PC-9 (cell line): ENCODE measurements at regions not wholly inside any gene's neighbourhood (a gene's known extent, or its start where the extent isn't known, plus 50 kb on each side); places are given as distances from the start of the nearest gene placed in this dataset.

Experiments used
- CTCF ChIP-seq: fragments of 200-600 bp; sonication (generic); conservative IDR thresholded peaks from 2 replicates; pipeline ENCODE4 v1.6.1; 2017; ENCODE audit warnings: mixed run types, antibody characterized with exemption, mild to moderate bottlenecking, moderate library complexity
- EZH2 ChIP-seq: fragments of 200-600 bp; sonication (generic); IDR thresholded peaks from 2 replicates; pipeline ENCODE4 v1.8.0; 2017; ENCODE audit warnings: antibody characterized with exemption, low read depth

GRCh38 chr4:144820728-144821085, 174.8 kb downstream of the HHIP start:
- TF ChIP-seq CTCF (no peak), EZH2 (no peak)
